ENCODE measurements at regions not wholly inside any gene's neighbourhood (a gene's known extent, or its start where the extent isn't known, plus 50 kb on each side); places are given as distances from the start of the nearest gene placed in this dataset.

DNA sequence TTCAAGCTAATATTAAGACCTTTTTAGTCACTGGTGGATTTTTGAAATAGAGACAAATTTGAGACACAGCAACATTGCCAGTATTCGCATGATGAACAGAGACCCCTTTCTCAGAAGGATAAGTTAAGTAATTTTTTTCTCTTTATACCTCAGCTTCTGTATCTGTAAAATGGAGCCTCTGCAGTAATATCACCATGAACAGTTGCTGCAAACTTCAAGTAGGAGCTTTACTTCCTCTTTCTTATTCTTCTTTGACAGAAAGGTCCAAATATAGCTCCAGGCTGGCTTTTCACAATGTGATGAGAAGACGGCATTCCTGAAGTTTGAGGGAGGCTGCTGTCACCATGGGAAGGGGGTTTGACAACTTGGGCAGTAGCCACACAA is 158.7 kb downstream of the TDRD15 start:
- TF ChIP-seq BHLHE40 (IDR thresholded peaks at IDR 0.05; ENCODE audit: low read depth, low read length): no peak
- TF ChIP-seq CTCF (IDR thresholded peaks at IDR 0.05): no peak
- TF ChIP-seq RFX5 (IDR thresholded peaks at IDR 0.05): no peak
- TF ChIP-seq, protein P1, sequence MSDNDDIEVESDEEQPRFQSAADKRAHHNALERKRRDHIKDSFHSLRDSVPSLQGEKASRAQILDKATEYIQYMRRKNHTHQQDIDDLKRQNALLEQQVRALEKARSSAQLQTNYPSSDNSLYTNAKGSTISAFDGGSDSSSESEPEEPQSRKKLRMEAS (IDR thresholded peaks at IDR 0.05): no peak
